NCI-H2081 (cell line): ENCODE measurements at regions not wholly inside any gene's neighbourhood (a gene's known extent, or its start where the extent isn't known, plus 50 kb on each side); places are given as distances from the start of the nearest gene placed in this dataset.

Experiments
- DNase-seq, 2 experiments: peaks; one replicate each; lab custom pipeline; 2025; lab: John Stamatoyannopoulos, UW

GRCh38 chr3:76812649-76813242 is 227.2 kb upstream of the ROBO2 start:
- no peak for DNase-seq

GRCh38 chr3:76815561-76815960 is 224.3 kb upstream of the ROBO2 start:
- DNase-seq = peak in 1 of 2 experiments; percentile 63

GRCh38 chr3:76820481-76820880 is 219.4 kb upstream of the ROBO2 start:
- DNase-seq = no peak

GRCh38 chr3:76824658-76825240 is 215.2 kb upstream of the ROBO2 start:
- DNase-seq = peak in 1 of 2 experiments; percentile 17

GRCh38 chr3:76826861-76827260 is 213.0 kb upstream of the ROBO2 start:
- peak; percentile 42 to 89 for DNase-seq

GRCh38 chr3:76827701-76828226 is 212.1 kb upstream of the ROBO2 start:
- DNase-seq = no peak

- no peak for DNase-seq
These were observed 205.2 kb upstream of the ROBO2 start for GRCh38 chr3:76834657-76835056.

- DNase-seq = no peak
These were observed 198.2 kb upstream of the ROBO2 start for GRCh38 chr3:76841747-76842146.

GRCh38 chr3:76842216-76842615 is 197.7 kb upstream of the ROBO2 start:
- no peak for DNase-seq

GRCh38 chr3:76855451-76855850 is 184.4 kb upstream of the ROBO2 start:
- no peak for DNase-seq

GRCh38 chr3:76859596-76859995 is 180.3 kb upstream of the ROBO2 start:
- no peak for DNase-seq

GRCh38 chr3:76864355-76864754 is 175.5 kb upstream of the ROBO2 start:
- no peak for DNase-seq

GRCh38 chr3:76866729-76867408 is 173.0 kb upstream of the ROBO2 start:
- DNase-seq = no peak

GRCh38 chr3:76869726-76870384 is 170.0 kb upstream of the ROBO2 start:
- no peak for DNase-seq

GRCh38 chr3:76871655-76872054 is 168.2 kb upstream of the ROBO2 start:
- DNase-seq = peak in 1 of 2 experiments; percentile 7

- no peak for DNase-seq
These were observed 166.9 kb upstream of the ROBO2 start for GRCh38 chr3:76872999-76873398.

- no peak for DNase-seq
These were observed 166.2 kb upstream of the ROBO2 start for GRCh38 chr3:76873532-76874242.

- no peak for DNase-seq
These were observed 159.9 kb upstream of the ROBO2 start for GRCh38 chr3:76879959-76880358.

- no peak for DNase-seq
These were observed 153.0 kb upstream of the ROBO2 start for GRCh38 chr3:76886761-76887500.

- DNase-seq = no peak
These were observed 151.0 kb upstream of the ROBO2 start for GRCh38 chr3:76888856-76889255.

- DNase-seq = no peak
These were observed 150.0 kb upstream of the ROBO2 start for GRCh38 chr3:76889911-76890310.
